Pons (tissue), 1 donor: ENCODE measurements at regions not wholly inside any gene's neighbourhood (a gene's known extent, or its start where the extent isn't known, plus 50 kb on each side); places are given as distances from the start of the nearest gene placed in this dataset.
"Not testable (repeated sequence)": the region's sequence is repeated elsewhere in the genome, so short reads cannot be mapped to it uniquely, and the experiment has no call there.

Experiments used
- DNase-seq: peaks from one replicate; pipeline ENCODE4 v3.0.0-alpha.2; 2016; ENCODE audit warnings: low spot score

DNA sequence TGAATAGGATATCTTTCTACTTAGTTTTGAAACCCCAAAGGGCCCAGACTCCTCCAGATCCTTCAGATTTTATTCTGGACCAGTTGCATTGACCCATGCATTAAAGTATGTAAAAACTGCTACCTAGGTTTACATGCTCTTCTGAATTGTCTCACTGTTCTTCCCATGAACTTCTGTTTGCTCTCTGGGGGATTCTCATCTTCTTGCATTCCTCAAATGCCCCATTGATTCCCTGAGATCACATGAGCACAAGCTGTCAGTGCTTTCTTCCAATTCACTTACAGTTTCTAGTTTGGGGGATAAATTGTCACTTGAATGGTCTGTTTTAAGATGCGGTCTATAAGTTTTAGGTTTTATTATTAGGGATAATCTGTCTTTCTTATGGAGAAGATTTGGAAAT is 188.9 kb upstream of the KIF2B start:
- DNase-seq, result no peak

DNA sequence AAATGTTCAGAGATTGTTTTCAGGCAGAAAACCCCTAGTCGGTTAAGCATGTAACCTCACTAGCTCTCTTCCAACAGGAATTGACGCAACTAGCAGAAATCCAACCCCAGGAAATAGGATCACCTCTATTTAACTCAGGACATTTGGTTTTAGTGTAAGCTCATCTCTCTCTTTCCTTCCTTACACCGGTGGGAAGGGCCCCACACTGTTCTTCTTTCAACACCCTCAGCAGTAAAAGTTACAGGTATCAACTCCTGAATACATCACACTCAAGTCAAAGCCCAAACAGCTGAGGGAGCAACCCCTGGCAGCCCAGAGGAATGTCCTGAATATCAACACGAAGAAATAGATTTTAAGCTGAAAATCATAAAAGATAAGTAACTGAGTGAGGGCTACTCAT is 191.2 kb upstream of the KIF2B start:
- DNase-seq, result no peak

DNA sequence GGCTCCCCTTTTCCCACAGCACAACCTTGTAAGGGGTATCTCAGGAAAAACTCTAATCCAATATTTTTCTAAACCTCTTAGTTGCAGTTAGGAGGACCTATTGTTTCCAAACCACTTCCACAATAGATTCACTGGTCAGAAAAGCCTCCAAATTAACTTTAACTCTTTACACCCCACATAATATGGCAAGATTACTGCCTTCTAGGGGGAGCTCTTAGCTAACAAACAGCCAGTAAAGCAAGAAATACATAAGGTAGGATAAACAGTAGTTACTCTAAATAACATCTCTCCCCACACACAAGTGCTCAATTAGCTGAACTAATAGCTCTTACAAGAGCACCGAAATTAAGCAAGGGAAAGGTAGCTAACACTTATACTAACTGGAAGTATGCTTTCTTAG is 192.1 kb upstream of the KIF2B start:
- DNase-seq, result no peak

DNA sequence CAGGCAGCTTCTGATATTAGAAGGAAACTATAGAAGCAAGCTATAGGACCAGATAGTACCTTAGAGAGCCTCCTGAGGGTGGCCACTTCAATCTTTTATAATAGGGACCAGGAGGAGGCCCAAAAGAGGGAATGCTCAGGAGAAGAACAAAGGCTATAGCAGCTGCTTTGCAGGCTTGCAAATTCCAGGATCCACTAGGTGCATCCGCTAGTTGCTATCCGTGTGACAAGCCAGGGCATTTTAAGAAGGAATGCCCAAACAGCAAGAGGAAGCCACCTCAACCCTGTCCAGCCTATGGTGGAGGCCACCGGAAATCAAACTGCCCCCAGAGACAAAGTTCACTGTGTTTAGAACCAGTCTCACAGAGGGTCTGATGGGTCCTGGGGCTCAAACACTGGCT is 192.6 kb upstream of the KIF2B start:
- no peak for DNase-seq

DNA sequence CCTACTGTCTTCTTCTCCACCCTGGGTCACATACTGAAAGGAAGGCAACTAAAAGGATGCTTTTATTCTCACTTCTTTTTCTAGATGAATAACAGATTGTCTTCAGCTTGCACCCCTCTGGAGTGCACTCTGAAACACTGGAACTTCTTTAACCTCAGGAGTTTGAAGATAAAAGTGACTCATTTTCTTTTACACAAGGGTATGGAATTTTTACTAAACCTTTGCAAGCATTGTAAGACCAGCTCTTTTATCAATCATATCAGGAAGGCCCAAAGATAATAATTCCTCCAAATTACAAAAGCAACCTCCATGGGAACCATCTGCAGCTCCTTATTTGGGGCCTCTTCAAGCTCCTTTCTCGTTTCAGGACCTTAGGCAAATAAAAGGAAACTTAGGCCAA is 193.5 kb upstream of the KIF2B start:
- no peak for DNase-seq

DNA sequence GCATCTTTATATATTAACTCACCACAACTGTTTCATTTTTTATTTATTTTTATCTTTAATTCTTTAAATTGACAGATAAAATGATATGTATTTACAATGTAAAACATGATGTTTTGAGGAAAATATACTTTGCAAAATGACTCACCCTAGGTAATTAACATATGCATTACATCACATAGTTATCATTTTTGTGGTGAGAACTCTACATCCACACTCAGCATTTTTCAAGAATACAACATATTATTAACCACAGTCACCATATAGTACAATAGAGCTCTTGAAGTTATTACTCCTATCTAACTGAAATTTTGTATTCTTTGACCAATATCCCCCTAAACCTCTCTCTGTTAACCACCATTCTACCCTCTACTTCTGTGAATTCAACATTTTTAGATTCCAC is 194.7 kb upstream of the KIF2B start:
- DNase-seq, result no peak

DNA sequence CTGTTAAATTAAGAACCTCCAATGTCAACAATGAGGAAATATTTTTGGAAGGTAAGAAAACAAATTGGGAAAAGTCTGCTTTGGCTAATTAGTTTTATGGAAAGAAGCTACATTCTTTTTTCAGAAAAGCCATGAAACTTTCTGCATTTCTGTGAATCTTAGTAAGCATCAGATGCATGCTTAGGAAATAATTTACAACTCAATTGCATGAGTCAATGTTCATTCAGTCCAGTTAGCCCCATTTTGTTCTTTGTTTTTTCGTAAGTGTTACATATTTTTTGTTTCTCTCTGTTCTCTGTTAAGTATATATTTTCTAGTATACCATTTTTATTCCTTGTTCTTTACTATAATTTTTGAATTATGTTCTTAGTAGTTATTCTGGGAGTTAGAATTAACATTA is 195.2 kb upstream of the KIF2B start:
- DNase-seq, result no peak

DNA sequence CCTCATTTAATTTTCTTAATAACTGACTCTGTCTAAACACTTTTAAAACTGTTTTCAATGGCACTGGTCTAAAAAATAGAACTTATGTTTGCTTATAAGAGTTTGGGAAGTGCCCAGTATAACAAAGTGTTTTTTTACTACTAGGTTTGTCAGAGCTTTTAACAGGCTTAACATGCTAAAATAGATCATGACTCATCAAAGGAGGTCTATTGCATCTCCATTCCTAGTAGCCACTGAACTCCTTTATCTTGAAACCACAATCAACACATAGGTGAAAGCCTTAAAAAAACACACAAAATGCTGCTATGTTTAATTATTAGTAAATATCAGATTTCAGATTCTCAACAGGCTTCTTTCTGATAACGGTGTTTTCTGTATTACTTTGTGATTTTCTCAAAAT is 196.4 kb upstream of the KIF2B start:
- no peak for DNase-seq

DNA sequence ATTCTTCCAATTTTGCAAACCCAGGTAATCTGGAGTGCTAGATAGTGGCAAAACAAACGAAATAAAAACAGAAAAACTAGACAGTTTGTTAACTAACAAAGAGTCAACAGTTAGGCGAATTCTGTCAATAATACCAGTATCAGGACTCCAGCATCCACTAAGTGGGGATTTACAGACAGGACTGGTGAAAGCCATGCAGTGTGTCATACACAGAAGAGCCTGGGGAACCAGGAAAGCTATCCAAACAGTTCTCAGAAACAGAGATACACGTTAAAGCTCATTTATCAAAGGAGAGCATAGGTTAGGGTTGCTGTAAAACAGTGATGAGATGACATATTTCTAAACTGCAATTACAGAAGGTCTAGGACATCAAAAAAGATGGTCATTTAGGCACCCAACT is 203.7 kb upstream of the KIF2B start:
- no peak for DNase-seq

DNA sequence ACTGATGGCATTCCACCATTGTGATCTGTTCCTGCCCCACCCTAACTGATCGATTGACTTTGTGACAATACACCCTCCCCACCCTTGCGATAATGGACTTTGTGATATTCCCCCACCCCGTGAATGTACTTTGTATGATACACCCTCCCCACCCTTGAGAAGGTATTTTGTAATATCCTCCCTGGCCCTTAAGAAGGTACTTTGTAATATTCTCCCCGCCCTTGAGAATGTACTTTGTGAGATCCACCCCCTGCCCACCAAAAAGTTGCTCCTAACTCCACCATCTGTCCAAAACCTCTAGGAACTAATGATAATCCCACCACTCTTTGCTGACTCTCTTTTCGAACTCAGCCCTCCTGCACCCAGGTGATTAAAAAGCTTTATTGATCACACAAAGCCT is 214.5 kb upstream of the KIF2B start:
- DNase-seq, result not testable (repeated sequence)

DNA sequence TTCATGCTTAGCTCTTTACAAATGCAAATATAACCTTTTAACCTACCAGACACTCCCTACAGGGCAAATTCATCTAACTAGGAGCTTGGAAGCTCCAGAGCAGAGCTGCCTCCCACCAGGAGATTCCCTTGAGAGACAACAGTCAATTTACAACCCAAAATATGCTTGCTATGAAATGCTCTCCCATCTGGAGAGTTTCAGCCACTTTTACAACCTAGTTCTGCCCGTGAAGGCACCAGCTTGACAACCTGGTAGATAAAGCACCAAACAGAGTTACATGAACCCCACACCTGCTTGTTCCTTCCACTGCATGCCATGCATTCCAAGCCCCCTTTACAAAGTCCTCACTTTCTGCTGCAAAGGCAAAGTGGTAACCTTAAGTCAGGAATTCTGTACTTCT is 215.3 kb upstream of the KIF2B start:
- DNase-seq, result no peak

DNA sequence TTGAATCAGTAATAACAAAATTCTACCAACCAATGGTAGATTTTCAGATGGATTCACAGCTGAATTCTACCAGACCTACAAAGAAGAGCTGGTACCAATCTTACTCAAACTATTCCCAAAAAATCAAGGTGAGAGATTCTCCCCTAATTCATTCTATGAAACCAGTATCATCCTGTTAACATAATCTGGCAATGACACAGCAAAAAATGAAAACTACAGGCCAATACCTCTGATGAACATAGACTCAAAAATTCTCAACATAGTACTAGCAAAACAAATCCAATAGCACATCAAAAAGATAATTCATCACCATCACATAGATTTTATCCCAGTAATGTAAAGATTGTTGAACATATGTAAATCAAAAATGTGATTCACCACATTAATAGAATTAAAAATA is 234.4 kb upstream of the KIF2B start:
- no peak for DNase-seq

DNA sequence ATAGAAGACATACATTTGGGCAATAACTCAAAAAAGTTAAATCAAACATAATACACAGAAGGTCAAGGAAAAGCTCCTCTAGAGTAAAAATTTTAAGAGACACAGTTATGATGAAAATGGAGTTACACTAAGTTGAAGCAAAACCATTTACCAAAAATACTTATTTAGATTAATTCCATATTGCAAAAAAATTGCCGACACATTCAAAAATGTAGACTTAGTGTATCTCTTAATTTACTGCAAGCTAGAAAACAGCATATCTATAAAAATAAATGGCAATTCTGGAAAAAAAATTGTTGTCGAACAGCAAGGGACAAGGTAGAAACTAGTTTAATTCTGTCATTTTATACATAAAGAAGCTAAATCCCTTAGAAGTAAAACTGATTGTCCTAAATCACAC is 248.7 kb upstream of the KIF2B start:
- DNase-seq, result no peak

DNA sequence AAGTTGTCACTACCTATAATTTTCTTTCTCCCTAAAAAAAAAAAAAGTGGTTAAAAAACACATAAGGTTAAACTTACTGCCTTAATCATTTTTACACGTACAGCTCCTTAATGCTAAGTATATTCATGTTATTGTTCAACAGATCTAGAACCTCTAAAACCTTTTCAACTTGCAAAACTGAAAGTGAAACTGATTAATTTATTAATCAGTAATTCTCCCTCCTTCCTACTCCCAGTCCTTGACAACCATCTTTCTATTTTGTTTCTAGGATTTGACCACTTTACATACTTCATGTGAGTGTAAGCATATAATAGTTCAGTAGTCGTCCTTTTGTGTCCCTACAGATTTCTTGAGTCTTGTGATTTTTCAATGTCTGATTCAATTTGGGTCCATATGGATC is 251.4 kb upstream of the KIF2B start:
- DNase-seq, result no peak

DNA sequence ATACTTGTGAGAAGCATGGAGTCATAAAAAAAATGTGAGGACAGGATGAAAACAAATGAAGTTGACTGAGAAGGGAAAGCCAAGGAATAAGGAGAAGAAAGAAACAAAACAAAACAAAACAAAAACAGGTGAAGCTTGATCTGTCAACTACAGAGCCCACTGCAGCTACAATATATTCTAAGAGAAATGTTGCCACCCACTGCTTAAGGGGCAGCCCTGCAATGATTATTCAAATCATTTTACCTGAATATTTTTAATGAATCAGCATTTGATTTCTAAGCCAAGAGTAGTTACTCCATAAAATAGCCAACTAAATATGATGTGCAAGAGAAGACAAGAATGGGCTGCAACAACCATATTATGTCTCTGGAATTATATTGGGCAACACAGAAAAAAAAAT is 252.0 kb upstream of the KIF2B start:
- no peak for DNase-seq

DNA sequence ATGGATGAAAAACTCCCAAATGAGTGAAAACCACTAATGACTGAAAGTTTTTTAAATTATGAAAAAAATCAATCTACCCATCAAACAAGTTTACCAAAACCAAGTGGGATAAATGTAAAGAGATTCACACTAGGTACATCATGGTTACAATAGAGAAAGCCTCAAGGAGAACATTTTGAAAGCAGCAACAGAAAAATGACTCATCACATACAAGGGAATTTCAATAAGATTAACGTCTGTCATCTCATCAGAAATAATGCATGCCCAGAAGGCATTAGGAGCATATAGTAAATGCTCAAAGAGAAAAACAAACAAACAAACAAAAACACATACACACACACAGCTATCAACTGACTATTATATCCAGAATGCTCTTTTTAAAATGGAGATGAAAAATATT is 261.8 kb upstream of the KIF2B start:
- no peak for DNase-seq

DNA sequence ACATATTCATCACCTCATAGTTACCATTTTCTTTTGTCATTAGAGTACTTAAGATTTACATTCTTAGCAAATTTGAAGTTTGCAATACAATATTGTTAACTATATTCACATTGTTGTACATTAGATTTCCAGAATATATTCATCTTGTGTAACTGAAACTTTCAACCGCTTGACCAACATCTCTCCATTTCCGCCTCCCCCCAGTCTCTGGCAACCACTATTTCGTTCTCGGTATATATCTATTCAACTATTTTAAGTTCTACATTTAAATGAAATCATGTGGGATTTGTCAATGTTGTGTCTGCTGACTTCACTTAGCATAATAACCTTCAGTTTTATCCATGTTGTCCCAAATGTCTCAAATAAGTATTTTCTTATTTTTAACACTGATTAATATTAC is 274.5 kb upstream of the KIF2B start:
- DNase-seq, result no peak

DNA sequence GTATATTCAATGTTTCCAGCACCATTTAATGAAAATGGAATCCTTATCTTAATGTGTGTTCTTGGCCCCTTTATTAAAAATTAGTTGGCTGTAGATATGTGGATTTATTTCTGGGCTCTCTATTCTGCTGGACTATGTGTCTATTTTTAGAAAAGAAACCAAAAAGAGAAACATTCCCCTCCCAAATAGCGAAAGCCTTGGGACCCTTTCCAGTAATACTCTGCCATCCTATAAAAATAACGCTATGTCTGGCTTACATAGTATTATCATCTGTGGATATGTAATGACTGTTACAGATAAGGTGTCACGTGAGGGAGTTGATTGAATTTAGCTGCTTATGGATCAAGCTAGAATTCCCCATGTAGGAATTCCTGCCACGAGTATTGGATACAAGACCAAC is 279.3 kb upstream of the KIF2B start:
- DNase-seq, result no peak

DNA sequence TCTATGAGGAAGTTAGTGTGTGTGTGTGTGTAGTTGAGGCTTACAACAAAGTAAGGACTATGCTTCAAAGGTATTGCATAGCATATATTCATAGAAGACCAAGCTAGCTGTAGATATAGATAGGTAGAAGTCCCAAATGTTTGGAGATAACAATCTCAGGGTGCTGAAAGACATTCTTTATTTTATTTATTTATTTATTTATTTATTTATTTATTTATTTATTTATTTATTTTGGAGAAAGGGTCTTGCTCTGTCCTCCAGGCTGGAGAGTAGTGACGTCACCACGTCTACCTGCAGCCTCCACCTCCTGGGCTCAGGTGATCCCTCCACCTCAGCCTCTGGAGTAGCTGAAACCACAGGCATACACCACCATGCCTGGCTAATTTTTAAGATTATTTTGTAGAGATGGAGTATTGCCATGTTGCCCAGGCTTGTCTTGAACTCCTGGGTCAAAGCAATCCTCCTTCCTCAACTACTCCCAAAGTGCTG is 284.6 kb upstream of the KIF2B start:
- no peak for DNase-seq

DNA sequence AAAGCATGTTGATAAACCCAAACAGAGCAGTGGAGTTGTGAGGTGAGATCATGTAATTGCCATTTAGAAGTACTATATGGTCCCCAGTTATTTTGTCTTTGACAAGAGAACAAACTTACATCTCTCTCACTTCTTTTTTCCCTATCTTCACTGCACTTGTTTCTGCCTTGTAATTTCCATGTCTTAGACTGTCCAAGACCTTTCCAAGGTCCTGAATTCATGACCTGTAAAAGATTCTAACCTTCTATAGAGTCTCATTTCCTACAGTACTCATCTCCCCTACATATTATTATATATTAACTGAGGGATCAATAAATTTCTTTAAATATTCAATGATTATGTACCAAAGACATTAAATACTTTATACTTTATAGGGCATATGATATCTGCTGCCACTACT is 295.3 kb upstream of the KIF2B start:
- no peak for DNase-seq

DNA sequence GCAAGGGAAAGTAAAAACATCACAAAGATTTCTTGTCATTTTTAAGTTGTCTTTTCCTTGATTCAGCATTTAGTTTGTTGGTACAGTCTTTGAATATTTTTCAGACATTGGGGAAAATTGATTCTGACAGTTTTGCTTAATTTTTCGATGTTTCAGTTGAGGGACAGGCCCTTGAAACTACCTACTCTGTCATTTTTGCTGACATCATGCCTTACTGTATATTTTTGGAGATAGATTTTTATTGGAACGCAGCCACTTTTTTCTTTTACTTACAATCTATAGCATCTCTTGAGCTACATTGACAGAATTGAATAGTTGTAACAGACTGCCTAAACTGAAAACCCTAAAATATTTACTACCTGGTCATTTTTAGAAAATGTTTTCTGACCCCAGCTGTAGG is 297.1 kb upstream of the KIF2B start:
- DNase-seq, result no peak

DNA sequence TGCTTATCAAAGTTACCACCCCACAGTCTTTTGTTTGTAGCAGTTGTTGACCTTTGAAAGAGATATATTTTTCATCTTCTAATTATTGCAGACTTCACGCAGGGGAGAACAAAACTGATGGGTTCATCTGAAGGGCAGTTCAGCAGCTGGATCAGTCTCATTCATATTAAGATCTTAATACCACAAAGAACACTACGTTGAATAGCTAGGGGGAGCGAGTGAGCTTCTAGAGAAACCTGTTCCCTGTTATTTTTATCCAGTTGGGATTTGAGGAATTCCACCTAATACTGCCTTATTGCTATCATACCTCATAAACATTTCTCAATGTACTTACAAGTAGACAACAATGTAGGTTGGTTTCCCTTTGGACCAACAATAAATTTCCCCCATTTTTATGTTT is 306.1 kb upstream of the KIF2B start:
- DNase-seq, result no peak

DNA sequence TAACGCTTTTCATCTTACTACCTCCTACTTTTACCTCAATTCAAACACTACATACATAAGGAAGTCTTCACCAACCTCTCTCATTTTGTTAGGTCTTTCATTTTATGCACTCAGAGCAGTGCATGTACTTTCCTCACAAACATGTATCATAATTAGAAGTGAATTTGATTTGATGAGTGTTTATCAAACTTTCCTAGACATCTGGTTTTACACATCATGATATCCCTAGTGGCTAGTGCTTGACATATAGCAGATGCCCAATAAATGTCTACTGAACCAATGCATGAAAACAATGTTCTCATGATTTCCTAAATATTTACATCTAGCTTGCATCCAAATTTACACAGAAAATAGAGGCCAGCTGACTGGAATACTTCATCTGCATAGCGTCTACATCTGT is 323.4 kb upstream of the KIF2B start:
- DNase-seq, result no peak

DNA sequence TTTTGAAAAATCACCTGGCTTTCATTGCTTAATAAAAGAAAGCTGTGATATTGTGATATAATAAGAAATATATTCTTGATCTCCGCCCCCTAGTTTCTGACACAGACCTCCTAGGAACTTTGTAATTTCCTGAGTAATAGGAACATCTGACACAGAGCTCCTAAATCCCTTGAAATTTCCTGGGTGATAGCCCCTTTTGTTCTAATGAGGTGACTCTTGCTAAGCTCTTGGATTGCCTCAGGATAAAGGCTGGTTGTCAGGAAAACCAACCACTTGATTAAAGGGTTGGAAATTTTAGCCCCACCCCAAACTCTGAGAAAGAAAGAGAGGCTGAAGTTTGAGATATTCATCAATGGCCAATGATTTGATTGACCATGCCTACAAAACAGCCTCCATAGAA is 326.4 kb upstream of the KIF2B start:
- DNase-seq, result no peak

DNA sequence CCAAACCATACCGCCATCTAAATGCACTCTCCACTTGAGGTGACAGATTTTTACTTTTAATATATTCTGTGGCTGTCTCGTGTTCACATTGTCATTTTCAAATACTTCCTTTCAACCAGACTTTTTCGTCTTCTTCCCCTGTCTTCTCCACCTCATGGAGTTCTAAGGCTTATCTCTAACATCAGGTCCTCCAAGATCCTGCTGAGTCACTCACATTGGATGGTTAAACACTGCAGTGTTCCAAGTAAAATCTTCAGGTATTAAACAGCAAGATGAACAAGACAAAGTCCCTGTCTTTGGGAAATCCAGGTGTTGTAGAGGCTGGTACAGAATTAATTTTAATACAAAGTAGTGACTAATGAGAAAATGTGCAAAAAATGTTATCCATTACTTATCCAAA is 330.2 kb upstream of the KIF2B start:
- no peak for DNase-seq
